GM12873 (cell line): ENCODE measurements at regions not wholly inside any gene's neighbourhood (a gene's known extent, or its start where the extent isn't known, plus 50 kb on each side); places are given as distances from the start of the nearest gene placed in this dataset.

Source experiments
- TF ChIP-seq, protein P1 (sequence below): IDR thresholded peaks from 2 replicates; pipeline ENCODE4 v1.5.1; 2012; ENCODE audit warnings: low read depth, mild to moderate bottlenecking, moderate library complexity, low read length, control low read depth; ENCODE audit not compliant: insufficient read depth; ENCODE audit errors: missing control alignments

DNA sequence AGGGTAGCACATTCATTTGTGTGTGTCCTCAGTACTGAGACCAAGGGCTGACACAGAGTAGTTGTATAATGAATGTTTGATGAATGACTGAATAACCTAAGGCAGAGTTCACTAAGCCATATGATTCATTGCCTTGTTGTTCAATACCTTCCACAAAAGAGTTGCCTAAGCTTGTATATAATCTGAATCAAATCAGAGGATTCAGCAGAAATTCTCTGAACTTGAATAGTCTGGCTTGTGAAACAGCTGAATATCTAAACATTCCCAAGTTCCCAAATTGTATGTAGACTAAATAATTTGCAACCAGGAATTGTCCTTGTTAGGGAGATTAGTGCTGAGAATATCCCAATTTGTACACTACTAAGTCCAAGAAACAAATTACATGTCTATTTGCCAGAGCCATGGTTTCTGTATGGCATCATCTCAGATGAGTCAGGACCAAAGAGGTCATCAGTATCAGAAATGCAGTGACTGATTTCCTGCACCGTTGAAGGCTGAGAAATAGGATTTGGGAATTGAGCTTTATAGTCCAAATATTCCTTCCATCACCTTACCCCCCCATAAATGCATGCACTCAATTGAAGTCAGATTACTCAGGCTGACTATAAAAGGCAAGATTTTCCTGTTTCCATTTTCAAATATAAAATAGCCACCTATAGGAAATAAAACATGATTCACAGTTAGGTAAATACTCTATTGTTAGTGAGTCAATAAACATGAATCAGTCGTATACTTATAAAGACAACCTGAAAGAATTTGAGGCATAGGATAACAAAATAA is 168.7 kb downstream of the PHLDA1 start:
- TF ChIP-seq, protein P1, sequence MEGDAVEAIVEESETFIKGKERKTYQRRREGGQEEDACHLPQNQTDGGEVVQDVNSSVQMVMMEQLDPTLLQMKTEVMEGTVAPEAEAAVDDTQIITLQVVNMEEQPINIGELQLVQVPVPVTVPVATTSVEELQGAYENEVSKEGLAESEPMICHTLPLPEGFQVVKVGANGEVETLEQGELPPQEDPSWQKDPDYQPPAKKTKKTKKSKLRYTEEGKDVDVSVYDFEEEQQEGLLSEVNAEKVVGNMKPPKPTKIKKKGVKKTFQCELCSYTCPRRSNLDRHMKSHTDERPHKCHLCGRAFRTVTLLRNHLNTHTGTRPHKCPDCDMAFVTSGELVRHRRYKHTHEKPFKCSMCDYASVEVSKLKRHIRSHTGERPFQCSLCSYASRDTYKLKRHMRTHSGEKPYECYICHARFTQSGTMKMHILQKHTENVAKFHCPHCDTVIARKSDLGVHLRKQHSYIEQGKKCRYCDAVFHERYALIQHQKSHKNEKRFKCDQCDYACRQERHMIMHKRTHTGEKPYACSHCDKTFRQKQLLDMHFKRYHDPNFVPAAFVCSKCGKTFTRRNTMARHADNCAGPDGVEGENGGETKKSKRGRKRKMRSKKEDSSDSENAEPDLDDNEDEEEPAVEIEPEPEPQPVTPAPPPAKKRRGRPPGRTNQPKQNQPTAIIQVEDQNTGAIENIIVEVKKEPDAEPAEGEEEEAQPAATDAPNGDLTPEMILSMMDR: no peak

- TF ChIP-seq, protein P1: no peak
Observed at GRCh38 chr12:75859868-75860267, 171.7 kb downstream of the PHLDA1 start.

DNA sequence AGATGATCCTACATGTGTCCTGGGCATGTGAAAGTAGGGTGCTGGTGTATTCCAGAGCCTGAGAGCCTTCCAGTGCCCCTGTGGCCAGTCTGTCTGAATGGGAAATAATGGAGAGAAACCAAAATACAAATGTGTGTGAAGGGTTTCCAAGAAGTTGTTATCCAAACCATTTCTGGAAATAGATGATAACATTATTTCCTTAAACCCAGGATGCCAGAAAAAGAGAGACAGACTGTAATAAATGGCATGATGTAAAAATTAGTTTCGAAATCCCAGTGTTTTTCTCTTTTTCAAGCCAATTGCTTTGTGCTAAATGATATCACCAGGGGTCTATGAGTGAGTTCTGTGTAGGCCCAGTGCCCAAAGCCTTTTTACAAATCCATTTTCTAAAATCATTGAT is 175.3 kb downstream of the PHLDA1 start:
- TF ChIP-seq, protein P1: no peak

DNA sequence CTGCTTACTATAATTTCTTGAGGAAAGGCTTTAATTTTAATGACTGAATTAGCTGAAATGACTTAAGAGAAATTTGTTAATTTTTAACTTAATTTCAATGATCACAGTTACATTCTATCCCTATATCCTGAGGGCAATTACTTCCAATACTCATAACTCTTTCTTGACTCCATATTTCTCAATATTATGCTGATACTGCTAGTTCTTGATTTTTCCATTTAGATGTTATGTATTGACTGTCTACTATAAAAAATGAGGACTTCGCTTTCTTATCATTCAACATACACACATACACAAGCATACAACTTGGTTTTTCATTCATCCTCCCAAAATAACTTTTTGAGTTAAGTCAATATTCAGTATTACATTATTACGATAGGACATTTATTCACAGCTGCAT is 176.2 kb downstream of the PHLDA1 start:
- TF ChIP-seq, protein P1: no peak

- TF ChIP-seq, protein P1: no peak
Observed at GRCh38 chr12:75854681-75855309, 176.8 kb downstream of the PHLDA1 start.

DNA sequence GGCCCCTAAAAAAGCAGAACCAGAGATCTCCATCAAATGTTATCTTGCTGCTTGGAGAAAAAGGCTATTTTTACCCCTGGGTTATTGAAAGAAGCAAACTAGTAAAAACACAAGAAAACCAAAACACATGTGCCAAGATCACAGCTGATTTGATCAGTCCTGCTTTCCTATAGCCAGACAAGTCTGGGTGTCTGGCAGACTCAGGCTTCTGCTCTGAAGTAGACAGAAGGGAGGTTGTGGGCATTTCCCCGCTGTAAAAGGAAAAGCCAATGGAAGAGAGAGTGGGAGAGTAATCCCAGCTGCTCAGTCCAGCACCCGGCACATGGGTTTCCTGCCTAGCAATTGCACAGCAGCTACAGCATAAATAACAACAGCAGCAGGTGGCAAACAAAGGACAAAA is 177.9 kb downstream of the PHLDA1 start:
- TF ChIP-seq, protein P1: no peak

- TF ChIP-seq, protein P1: no peak
Observed at GRCh38 chr12:75852956-75853355, 178.6 kb downstream of the PHLDA1 start.
